Amniotic epithelial cell (primary cell): ENCODE measurements at regions not wholly inside any gene's neighbourhood (a gene's known extent, or its start where the extent isn't known, plus 50 kb on each side); places are given as distances from the start of the nearest gene placed in this dataset.

Source experiments
- DNase-seq: peaks from one replicate; pipeline ENCODE4 v3.0.0-alpha.2; 2010; ENCODE audit warnings: low read depth

DNA sequence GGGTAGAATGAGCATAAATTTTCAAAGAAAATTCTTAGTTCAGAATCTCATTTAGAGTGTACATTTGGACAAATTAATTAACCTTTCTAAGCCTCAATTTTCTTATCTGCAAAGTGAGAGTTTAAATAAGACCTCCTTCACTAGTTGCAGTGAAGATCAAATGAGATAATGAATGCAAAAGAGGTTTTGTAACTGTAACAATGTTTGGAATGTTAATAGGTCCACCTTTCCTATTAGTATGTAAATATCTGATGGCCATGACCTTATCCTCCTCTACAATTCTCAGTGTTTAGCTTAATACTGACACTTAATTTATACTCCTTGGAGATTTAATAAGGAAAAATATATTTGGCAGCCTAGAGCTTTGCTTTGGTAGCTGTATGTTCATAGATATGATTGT lies 138.8 kb downstream of the GABRG1 start:
- DNase-seq = no peak

DNA sequence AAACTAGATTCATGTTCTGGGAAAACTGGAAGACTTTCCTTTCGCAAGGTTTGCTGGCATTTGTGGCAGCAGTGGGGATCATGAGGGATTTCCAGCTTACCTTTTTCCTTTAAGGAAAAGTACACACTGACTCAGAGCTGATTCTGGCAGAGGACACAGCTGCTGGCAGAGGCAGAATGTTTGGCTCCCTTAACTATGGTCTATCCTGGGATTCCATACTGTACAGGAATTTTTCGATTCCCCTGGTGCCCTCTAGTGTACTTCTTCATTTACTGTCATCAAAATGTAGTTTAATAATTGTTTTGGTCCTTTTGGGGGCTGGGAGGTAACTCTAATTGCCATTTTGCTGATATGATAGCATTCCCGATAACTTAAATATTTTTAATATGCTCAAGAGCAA lies 152.7 kb downstream of the GABRG1 start:
- DNase-seq = no peak

DNA sequence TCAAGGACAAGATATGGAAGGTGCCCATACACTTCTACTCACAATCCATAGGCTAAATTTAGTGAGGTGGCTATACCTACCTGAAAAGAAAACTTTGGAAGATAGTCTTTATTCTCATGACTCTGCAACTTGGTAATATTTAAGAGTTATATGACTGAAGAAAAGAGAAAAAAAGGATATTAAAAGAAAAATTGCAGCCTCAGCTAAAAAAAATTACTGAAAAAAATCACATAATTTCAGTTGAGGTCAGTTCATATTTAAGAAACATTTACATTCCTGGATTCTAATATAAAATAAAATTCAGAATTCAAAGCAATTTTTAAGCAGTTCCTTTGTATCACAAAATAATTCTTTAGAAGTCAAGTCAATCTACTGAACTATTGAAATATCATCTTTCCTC lies 166.5 kb downstream of the GABRG1 start:
- DNase-seq = no peak

DNA sequence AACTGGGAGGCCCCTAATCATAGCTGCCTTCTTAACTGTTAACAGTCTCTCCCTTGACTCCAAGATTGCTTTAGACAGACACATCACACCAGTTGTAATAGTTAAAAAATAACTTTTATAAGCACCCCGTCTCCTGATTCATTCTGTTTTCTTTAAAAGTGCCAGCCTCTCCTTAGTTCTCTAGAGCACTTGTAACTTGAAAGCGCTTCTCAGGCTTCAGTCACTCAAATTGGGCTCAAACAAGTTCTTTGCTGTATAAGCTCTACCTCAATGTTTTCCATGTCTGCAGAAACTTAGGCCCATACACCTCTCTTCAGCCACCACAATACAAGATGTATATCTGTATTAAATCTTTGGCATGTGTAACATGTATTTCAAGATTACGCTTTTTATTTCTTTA lies 169.6 kb downstream of the GABRG1 start:
- DNase-seq = no peak

DNA sequence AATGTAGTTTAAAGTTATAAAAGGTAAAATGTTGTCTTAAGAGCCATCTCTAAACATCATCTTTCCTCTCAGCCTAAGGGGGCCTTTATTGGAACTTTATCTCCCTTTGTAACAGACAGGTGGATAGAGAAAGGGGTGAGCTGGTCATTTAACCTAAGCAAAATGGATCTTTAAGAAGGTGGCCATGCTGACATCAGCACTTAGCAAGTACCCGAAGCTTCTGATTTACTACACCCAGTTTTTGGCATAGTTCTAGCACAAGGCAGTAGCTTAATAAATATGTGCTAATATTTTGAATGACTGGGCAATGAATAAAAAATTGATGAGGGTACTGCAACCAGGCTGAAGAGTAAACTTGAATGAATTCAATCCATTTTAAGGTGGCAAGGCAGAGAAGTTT lies 172.7 kb downstream of the GABRG1 start:
- DNase-seq = no peak

DNA sequence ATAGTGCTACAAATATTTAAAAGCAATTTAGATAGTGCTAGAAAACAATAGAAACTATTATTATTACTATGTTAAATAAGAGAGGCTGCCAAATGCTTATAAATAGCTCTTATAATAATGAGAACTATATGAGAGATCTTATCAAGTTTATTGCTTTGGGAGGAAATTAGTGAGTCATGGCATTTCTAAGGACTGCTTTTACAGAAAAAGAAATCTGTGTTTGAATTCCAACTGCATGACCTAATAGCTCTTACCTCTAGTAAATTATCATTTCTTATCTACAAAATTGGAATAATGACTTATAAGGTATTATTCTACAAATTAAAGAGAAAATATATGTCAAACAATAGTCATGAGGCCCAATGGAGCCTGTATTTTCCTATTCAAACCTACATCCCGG lies 177.2 kb downstream of the GABRG1 start:
- no peak for DNase-seq

DNA sequence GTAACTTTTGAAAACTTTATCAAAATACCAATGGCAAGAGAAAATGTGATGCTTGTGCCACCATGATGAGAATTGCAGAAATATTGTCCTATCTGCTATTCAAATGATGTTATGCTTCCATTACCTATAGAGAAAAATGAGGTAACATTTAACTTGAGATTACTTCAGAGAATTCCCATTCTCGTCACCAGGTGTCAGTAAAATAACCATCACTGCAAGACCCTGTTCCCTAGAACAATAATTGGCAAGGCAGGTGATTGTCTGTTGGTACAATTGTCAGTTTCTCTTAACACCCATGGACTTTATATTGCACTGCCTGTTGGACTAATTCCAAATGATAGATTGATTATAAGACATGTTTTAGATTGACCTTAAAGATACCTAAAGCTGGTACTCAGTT lies 179.9 kb downstream of the GABRG1 start:
- no peak for DNase-seq

DNA sequence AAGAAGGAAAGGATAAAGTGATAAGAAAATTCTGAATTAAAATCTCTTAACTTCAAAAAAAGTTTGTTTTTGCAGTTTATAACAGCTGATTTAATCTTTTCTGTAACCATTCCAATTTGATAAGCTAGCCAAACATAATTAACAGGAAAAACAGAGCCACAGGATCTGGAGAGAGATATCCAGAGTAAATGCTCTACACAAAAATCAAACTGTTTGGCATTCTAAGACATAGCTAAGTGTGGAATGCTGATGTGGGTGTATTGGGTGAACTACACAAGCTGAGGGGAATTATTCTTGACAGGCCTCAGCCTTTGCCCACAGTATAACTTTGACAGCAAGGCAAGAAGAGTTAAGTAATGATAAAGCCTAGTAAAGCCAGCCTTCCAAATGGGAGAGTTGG lies 184.8 kb downstream of the GABRG1 start:
- no peak for DNase-seq

DNA sequence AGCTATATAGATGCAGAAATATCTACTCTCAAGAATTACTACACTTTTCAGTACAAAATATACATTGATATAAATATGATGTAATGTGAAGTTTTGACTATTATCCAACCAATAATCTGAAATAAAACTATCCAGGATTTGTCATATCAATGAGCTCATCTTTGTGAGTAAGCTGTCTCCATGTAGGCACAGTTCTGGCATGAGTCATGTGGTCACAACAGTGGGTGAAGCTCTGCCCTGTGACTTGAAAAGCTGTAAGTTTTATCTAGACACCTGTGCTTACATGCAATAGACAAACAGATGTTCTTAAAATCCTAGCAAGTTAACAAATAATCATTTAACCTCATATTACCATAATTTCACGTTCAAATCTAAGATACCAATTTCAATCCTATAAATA lies 192.7 kb downstream of the GABRG1 start:
- DNase-seq = no peak

DNA sequence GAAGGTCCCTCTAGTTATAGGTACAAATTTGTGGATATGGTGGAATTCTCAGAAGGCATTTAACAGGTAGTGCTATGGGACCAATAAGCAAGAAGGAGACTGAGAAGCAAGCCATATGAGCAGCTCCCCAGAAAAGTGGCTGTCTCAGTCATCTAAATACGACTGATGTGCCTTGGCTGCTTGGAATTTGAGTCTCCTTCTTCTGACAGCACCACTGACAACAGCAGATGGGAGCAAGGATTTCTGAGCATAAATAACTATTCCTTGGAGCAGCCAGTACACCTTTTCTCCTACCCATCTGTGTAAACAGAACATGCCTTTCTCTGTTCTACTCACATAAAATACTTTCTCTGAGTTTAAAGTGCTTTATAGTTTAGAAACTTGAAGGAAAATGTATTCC lies 196.2 kb downstream of the GABRG1 start:
- no peak for DNase-seq

DNA sequence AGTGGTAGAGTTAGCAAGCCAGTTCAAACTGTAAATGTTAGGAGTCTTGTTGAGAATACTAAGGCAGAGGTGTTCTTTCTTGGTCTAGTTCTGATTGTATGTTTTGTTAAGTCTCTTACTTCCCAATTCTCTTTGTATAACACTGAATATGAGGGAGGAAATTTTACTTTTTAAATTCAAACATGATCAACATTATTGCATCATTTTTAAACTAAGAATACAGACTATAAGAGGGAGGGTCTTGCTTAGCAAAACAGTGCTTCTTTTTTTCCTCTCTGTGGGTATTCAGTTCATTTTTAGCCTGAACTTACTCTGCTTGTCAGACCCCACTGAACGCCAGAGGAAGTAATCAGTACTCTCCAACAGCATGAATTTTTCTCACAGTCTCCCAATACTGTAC lies 198.0 kb downstream of the GABRG1 start:
- DNase-seq = no peak

DNA sequence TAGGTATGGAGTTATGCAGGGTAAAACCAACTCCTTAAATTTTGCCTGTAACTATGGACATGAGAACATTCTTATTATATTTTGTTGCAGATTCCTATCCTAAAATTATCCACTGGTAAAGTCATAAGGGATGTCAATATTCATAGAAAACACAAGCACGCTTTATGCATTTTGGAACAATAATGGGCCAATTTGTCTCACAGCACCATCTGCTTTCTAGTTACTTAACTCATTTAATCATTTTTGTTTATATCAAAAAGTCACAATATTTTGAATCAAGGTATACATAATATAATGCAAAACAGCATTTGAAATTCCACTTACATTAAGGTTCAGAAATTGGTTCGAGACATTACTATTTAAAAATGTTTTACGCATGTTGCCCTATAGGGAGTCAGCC lies 203.0 kb downstream of the GABRG1 start:
- no peak for DNase-seq

DNA sequence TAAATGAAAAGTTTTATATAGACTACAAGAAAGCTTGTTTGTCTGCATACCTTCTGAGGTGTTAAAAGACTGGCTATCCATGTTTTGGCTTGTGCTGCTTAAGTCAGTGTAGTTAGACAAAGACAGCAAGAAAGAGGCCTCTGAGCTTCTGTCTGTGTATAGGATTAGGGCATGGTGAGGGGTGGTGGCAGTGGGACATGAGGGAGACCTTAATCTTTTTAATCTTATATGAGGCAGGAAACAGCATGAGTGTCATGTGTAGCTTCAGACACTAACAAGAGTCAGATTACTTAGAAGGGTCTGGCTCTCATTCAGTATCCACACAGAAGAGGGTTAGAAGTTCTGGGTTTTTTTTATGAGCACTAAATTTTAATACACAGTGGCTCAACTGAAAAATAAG lies 213.3 kb downstream of the GABRG1 start:
- DNase-seq = no peak

DNA sequence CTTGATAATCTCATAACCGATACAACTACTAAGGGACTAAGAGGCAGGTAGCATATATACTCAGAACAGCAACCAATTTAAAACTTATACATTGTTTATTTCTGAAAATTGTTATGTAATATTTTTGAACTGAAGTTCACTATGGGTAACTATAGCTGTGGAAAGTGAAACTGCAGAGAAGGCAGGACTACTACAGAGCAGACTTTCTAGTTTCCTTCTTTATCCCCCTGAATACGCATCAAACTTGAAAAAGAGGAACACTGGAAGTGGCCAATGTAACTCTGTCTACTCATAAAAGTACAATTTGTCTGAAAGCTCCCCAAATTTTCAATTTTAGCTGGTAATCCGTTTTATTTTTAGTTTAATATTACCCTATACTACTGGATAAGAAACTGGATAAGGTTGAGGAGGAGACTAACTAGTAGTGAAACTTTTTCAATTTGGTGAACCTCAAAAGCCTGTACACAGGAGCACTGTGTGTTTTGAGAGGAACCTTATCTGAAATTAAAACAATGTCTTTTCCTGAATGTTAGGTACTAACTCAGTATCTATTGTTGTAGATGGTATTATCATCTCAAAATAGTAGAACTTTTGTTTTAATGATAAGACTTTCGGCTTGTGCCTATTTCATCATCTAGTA lies 225.8 kb downstream of the GABRG1 start:
- DNase-seq = no peak

DNA sequence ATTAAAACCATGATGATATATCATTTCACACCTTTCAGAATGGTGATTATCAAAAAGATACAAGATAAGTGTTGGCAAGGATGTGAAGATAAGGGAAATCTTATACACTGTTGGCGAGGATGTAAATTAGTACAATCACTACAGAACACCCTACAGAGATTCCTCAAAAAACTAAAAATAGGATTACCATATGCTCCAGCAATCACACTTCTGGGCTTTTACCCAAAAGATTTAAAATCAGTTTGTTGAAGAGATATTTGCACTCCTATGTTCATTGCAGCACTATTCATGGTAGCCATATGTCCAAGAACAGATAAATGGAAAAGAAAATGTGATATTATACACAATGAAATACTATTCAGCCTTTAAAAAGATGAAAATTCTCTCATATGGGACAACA lies 240.4 kb downstream of the GABRG1 start:
- DNase-seq = no peak

DNA sequence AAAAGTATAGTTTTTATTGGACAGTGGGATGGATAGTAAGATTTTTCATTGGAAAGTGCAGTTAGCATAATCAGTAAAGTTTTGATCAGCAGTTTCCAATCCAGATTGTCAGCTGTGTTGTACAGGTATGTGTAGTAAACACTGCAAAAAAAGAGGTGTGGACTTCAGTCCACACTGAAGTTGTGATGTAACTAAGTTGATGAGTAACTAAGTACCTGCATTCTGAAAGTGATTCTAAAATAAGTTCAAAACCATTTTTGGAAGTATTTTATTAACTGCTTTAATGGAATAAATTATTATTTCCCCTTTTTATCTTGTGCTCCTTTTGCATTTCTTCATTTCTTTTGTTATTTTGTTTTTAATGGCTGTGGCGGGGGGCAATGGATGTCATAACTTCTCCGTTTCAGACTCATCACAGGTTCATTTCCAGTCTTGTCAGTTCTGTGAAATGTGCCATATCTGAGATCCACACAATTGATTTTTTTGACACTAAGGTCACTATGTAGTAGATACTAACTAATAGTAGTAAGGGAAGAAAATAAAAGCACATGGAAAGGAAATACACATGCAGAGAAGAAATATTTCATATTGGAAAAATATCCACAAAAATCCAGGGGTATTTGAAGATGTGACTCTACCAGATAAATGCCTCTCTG lies 247.5 kb downstream of the GABRG1 start:
- DNase-seq = no peak

DNA sequence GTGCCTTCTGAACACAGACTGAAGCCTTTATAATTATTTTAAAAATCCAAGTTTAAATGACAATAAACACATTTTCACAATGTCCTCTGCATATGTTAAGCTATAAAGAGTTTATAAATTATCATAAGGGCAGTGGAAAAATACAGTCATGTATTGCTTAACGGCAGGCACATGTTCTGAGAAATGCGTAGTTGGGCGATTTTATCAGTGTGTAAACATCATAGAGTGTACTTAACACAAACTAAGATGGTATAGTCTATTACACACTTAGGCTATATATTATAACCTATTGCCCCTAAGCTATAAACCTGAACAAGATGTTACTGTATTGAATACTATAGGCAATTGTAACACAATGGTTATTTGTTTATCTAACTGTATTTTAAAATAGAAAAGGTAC lies 254.7 kb downstream of the GABRG1 start:
- no peak for DNase-seq

DNA sequence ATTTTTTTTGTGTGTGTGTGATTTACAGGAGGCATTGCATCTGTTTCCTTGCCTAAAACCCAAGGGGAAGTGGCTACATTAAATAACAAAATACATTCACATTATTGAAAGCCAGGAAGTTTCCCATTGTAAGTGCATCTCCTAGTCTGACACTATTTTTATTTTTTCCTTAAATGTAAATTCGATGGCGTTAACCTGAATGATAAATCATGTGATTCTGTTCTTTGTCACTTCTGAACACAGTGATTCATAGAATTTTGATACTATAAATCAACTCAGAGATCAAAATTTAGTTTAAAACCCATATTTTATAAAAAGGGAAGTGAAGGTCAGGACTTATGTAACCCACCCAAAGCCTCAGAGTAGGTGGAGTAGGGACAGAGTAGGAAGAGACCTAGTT lies 258.1 kb downstream of the GABRG1 start:
- DNase-seq = no peak

DNA sequence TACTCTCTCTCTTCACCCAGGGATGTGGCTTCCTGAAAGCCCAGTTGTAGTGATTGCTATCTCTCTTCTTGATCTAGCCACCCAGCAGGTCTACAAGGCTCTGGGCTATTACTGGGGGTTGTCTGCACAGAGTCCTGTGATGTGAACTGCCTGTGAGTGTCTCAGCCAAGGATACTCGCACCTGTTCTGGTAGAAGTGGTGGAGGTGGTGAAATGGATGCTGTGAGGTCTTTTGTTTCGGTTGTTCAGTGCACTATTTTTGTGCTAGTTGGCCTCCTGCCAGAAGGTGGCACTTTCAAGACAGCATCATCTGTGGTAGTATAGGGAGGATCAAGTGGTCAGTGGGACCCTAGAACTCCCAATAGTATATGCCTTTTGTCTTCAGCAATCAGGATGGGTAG lies 268.0 kb downstream of the GABRG1 start:
- DNase-seq = no peak

DNA sequence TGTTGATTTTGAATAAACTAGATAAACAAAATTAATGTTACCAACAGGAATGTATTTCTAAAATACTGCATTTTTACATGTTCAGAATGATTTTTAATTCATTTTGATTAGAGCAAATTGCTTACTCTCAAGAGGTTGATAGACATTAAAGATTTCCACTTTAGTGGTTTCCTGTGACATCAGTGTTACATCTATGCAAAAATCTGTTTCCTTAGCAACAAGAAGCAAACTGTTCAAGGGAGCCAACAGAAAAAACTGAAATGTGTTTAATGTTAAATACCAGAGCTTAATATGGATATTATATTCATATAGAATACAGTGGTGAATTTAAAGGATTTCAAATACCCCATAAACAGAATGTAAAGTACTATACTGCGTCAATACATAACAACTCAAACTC lies 277.8 kb downstream of the GABRG1 start:
- no peak for DNase-seq

DNA sequence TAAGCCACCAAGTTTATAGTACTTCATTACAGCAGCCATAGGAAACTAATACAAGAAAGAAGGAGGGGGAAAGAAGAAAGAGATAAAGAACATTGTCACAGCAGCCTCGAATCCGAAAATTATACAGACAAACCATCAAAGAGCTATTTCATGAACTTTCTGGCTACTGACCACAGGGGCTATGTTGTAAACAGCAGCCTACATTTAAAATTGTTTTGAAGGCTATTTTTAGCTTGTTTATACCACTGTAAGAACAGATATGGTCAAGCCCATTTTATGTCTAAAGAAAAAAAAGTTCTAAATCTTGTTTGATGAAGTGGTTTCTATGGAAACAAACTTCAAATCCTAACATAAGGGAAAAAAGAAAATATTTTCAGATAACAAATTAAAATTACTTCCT lies 282.1 kb downstream of the GABRG1 start:
- no peak for DNase-seq

DNA sequence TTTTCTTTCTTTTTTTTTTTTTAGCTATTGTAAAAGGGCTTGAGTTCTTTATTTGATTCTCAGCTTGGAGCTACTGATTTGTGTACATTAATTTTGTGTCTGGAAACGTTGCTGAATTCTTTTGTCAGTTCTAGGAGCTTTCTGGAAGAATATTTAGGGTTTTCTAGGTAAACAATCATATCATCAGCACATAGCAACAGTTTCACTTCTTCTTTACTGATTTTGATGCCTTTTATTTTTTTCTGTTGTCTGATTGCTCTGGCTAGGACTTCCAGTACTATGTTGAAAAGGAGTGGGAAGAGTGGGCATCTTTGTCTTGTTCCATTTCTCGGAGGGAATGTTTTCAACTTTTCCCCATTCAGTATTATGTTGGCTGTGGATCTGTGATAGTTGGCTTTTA lies 292.2 kb downstream of the GABRG1 start:
- no peak for DNase-seq

DNA sequence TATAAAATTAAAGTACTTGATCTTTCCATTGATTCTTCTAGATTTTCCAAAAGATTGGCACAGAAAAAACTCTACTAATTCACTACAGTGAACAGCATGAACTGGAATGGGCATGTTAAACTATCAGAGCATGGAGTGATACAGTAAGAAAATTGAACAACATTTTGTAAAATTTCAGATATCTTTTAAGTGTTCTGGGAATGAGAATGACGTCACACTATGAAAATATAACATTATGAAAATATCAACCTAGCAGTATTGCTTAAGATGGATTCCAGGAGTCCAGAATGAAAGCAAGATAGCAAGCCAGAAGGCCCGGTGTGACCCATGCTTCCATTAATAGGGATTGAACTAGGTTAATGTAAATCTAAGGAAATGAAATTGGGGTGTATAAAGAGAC lies 319.9 kb downstream of the GABRG1 start:
- DNase-seq = no peak

DNA sequence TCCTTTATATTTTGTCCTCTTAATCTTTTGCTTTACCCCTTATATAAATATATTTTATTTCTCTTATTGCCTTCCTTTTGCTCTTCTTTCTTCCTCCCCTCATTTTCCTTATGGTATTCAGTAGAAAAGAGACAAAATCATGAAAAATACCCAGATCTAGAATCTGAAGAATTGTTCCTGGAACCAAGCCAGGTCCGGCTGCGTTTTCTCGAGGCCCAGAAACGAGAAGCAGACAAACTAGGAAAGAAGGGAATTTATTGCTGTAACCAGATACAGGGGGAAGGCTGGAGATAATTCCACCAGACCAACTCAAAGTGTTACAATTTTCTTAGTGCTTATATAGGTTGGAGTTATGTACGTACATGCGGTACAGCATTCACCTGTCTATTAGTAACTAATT lies 328.7 kb downstream of the GABRG1 start:
- no peak for DNase-seq
